ENCODE measurements at regions not wholly inside any gene's neighbourhood (a gene's known extent, or its start where the extent isn't known, plus 50 kb on each side); places are given as distances from the start of the nearest gene placed in this dataset.

DNA sequence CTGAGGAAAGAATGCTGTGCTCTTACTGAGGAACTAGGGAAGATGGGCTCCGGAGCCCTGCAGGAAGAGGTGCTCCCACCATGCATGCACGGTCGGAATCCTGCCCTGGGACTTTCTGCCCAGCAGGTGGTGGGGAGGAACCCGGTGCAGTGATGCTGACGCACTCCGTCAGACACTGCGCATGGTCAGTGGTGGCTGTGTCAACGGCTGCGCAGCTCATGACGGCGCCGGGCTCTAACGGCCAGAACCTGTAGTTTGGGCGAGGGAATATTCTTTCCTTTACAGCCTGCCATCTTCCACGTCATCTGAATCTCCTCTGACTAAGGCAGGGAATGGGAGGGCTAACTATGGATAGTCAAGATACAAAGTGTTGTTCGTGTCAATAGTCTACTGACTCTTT lies 189.2 kb upstream of the MGMT start:
- CTCF ChIA-PET = no interaction called here
- Mint-ChIP-seq H3K4me1 (peaks cover 6% of the 10 kb centered on the region), H3K9me3 (ENCODE audit: low read depth) (no peaks in the 10 kb centered on the region), H3K27ac (no peak overlapping the region), H3K4me3 (no peak overlapping the region), H3K36me3 (no peaks in the 10 kb centered on the region), H3K27me3 (peaks cover 10% of the 10 kb centered on the region)
- ATAC-seq (no peak), DNase-seq (no peak)

DNA sequence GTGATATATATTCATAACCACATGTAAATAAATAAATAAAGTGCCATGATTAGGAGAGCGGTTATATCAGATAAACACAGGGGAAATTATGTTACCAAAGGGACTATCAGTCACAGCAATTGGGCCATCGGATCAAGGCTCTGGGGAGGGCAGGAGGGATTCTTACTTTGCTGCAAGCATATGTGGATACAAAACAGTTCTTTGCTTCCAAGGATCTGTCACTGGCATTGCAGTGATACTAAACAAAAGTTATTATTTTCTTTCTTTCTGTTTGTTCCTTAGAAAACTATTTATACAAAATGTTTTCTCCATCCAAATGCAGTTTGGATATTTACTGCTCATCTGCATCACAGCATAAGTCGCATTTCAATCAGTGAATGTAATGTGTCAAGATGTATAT lies 188.4 kb upstream of the MGMT start:
- no peak for DNase-seq
- H3K27me3 Mint-ChIP-seq = peaks cover 10% of the 10 kb centered on the region
- H3K4me3 Mint-ChIP-seq = no peak overlapping the region
- no peaks in the 10 kb centered on the region for H3K9me3 Mint-ChIP-seq (ENCODE audit: low read depth)
- no peak for ATAC-seq
- H3K4me1 Mint-ChIP-seq = peaks cover 6% of the 10 kb centered on the region
- no peak overlapping the region for H3K27ac Mint-ChIP-seq
- H3K36me3 Mint-ChIP-seq = no peaks in the 10 kb centered on the region
- CTCF ChIA-PET = no interaction called here

DNA sequence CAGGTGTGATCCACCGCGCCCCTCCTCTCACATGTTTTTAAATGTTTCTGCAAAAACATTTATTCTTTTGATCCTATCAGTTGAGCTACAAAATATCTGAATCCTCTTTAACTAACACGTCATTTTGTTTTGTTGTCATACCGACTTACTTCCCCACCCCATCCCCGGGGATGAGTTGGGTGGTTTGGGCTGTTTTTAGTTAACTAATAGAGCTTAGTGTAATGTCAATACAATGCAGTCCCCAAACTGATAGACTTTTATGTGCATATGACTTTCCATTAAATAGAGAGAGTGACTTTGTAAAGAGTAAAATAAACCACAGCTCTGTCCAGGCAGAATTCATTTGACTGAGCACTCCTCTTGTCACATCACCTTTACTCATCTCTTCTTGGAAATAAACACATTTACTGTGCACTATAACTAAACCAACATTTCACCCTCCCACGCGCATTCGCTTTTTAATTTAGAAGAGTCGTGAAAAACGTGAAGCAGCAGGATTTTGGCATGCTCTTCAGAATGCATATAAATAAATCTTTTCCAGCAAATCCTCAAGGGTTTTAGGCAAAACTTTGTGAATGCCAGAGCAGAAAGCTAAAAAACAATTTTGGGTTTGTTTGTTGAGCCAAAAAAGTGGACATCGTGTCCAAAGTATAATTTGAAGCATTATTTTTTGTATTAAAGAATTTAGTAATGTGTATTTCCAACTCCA lies 187.4 kb upstream of the MGMT start:
- peaks cover 10% of the 10 kb centered on the region for H3K27me3 Mint-ChIP-seq
- CTCF ChIA-PET = no interaction called here
- H3K27ac Mint-ChIP-seq = no peak overlapping the region
- ATAC-seq = no peak
- DNase-seq = no peak
- H3K4me1 Mint-ChIP-seq = peaks cover 6% of the 10 kb centered on the region
- no peak overlapping the region for H3K4me3 Mint-ChIP-seq
- H3K9me3 Mint-ChIP-seq (ENCODE audit: low read depth) = no peaks in the 10 kb centered on the region
- H3K36me3 Mint-ChIP-seq = no peaks in the 10 kb centered on the region

DNA sequence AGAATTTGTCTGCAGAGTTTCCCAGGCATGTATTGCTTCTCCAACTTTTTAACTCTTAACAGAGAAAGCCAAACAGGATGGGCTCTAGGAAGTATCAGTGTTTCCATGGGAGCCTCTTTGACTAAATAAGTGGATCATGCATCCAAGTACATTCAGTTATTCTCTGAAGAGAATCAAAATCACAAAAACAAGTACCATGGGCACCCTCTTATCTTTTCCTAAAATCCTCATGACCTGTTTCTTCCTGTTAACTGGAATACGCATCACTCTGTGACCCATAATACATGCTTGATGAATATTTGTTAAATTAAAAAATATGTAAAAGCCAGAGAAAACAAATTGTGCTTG lies 186.9 kb upstream of the MGMT start:
- CTCF ChIA-PET = no interaction called here

DNA sequence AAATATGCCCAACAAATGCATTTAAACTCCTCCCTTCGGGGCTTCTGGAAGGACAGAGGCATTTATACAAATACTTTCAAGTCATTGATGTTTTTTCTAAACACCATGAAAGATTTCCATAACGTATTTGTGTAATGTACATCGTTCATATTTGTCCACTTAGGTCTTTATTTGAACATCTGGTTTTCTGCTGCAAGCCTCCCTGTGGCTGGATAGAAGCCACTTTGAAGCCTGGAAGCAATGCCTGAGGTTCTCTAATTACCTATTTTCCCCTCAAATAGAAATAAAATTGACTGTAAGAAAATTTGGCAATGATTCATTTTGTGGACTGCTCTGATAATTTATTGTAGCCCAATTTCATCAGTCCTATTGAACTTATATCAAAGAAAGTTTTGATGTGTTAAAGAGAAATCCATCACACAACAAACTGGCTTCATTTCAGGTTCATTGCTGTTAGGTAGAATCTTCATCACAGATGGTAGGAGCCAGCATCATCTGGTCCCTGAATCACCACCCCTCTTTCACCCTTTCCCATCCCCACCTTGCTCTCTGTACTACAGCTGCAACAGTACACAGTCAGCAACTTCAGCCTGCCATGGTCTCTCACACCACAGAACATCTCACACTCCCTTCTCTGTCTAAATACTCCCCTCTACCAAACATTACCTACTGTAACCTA lies 186.0 kb upstream of the MGMT start:
- Mint-ChIP-seq H3K27ac (no peak overlapping the region), H3K4me3 (no peak overlapping the region), H3K9me3 (ENCODE audit: low read depth) (no peaks in the 10 kb centered on the region), H3K4me1 (peaks cover 2% of the 10 kb centered on the region), H3K36me3 (no peaks in the 10 kb centered on the region), H3K27me3 (peaks cover 10% of the 10 kb centered on the region)
- no peak for DNase-seq
- ATAC-seq = no peak
- CTCF ChIA-PET = no interaction called here

More for the DNA sequence above, 186.9 kb upstream of the MGMT start:
- DNase-seq = no peak
- no peak for ATAC-seq
- peaks cover 10% of the 10 kb centered on the region for H3K27me3 Mint-ChIP-seq
- H3K4me3 Mint-ChIP-seq = no peak overlapping the region
- H3K9me3 Mint-ChIP-seq (ENCODE audit: low read depth) = no peaks in the 10 kb centered on the region
- H3K36me3 Mint-ChIP-seq = no peaks in the 10 kb centered on the region
- no peak overlapping the region for H3K27ac Mint-ChIP-seq
- H3K4me1 Mint-ChIP-seq = peaks cover 6% of the 10 kb centered on the region

DNA sequence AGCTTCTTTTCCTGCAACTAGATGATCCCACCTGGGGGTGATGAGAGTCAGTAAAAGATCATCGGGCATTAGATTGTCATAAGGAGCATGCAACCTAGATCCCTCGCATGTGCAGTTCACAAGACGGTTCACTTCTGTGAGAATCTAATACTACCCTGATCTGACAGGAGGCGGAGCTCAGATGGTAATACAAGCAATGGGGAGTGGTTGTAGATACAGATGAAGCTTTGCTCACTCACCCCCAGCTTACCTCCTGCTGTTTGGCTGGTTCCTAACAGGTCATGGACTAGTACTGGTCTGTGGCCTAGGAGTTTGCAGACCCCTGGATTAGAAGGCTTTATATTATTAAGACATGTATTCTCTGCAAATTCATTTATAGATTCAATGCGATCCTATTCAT lies 181.6 kb upstream of the MGMT start:
- CTCF ChIA-PET = no interaction called here
- Mint-ChIP-seq H3K27ac (no peak overlapping the region), H3K9me3 (ENCODE audit: low read depth) (peaks cover 2% of the 10 kb centered on the region), H3K4me1 (no peaks in the 10 kb centered on the region), H3K4me3 (no peak overlapping the region), H3K27me3 (peaks cover 7% of the 10 kb centered on the region), H3K36me3 (no peaks in the 10 kb centered on the region)
- ATAC-seq (no peak), DNase-seq (no peak)

DNA sequence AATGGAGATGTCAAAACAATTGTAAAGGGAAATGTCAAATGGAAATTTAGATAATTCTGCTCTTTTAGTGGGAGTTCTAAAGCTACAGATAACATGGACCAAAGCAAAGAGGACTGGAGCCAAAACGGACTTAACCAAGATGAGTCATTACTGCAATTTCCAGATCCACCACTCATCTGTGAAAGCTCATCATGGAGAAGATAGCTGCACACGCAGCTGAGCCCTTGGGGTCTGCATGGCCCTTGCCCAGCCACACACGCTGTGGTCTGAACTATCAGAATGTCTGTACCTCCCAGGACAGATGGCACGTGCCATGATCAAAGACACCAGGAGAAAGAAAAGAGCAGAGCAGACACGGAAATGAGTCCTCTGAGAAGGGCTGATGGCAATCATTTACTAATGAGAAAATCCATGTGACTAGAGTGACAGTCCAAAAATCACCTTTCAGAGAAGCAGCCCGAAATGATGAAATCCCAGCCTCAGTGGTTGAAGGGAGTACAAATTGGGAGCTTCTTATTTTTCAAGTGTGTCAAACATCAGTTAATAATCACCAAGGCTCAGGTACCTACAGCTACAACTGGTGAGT lies 177.9 kb upstream of the MGMT start:
- CTCF ChIA-PET = interaction anchor here (1.0 kb wide), 1 partner anchor 39 kb away, joined by 3 read pairs; no protein-coding TSS in a partner anchor
- Mint-ChIP-seq H3K4me3 (no peak overlapping the region), H3K27ac (no peak overlapping the region), H3K4me1 (no peaks in the 10 kb centered on the region), H3K36me3 (no peaks in the 10 kb centered on the region), H3K27me3 (no peaks in the 10 kb centered on the region), H3K9me3 (ENCODE audit: low read depth) (peaks cover 2% of the 10 kb centered on the region)
- ATAC-seq (no peak), DNase-seq (no peak)

DNA sequence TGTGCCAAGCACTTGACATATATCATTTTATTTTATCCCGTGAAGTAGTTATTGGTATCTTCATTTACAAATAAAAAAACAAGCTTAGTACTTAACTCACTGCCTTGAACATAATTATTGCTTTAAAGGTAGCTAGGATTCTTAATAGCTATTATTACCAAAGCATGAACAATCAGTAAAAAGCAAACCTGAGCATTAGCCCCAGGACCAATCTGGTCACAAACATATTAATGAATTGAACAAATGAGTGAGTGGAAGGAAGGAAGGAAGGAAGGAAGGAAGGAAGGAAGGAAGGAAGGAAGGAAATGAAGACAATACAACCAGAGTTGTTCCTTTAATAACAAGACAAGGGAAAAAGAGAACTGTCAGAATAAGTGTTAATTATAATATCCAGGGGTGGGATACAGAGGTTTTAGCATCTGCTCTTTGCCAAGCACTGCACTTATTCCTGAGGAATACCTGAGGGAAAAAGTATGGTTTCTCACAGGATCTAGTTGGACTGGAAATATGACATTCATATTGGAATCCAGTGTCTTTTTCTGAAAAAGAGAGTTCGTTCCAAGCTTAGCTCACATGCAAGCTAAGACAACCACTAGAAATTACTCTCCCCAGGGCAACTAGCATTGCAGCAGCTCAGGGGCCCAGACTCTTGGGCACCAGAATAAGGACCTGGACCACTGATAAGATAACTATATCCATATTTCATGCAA lies 172.9 kb upstream of the MGMT start:
- DNase-seq = no peak
- no peaks in the 10 kb centered on the region for H3K27me3 Mint-ChIP-seq
- H3K27ac Mint-ChIP-seq = no peak overlapping the region
- H3K4me1 Mint-ChIP-seq = no peaks in the 10 kb centered on the region
- no peak for ATAC-seq
- H3K9me3 Mint-ChIP-seq (ENCODE audit: low read depth) = no peaks in the 10 kb centered on the region
- CTCF ChIA-PET = no interaction called here
- no peak overlapping the region for H3K4me3 Mint-ChIP-seq
- H3K36me3 Mint-ChIP-seq = no peaks in the 10 kb centered on the region

DNA sequence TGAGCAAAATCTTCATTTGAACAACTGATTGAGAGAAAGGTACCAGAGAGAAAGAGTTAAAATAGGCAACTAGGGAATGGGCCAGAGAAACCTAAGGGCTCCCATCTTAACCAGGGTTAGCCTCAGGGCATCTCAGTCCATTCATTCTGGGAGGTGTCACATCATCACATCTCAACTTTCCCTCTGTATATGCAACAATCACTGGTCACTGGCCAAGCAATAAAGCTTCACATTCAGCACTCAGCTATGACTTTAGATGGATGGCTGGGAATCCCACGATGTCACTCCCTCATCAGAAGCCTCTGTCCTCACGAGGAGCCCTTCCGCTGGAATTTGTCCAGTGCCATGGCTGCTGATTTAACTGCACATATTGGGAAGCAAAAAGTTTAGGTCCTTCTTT lies 172.1 kb upstream of the MGMT start:
- Mint-ChIP-seq H3K27me3 (no peaks in the 10 kb centered on the region), H3K4me3 (no peak overlapping the region), H3K27ac (no peak overlapping the region), H3K36me3 (no peaks in the 10 kb centered on the region), H3K4me1 (no peaks in the 10 kb centered on the region), H3K9me3 (ENCODE audit: low read depth) (no peaks in the 10 kb centered on the region)
- no peak for DNase-seq
- ATAC-seq = no peak
- CTCF ChIA-PET = no interaction called here

DNA sequence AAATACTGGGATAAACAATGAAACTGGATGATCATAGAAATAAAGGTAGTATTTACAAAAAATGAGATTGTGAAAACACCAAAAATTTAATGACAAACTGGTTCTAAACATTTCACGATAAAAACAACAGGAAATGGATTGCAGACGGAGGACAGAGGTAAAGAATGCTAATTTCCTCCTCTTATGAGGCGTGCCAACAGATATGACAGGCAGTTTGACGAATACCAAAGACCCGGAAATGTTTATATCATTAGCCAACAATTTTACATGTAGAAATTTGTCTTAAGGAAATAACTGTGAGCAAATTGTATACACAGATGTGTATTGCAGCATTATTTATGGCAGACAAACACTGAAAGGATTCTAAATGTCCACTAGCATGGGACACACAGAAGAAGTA lies 162.0 kb upstream of the MGMT start:
- CTCF ChIA-PET = no interaction called here
- Mint-ChIP-seq H3K9me3 (ENCODE audit: low read depth) (no peaks in the 10 kb centered on the region), H3K36me3 (no peaks in the 10 kb centered on the region)

DNA sequence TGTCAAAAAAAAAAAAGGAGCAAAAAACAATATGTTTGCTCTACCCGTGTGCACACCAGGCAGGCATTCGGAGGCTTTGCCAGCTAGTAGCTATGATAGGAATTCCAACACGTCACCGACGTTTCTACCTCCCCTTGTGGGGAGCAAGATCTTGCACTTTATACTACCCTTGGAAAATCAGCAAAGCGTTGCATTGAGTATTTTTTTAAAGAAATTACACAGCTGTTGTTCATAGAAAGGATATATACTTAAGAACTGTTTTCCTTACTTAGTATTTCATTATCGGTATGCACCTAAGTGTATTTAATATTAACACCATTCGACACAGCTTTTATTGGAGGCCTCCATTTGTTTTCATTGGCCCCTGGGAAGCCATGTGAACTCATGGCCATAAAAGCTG lies 159.9 kb upstream of the MGMT start:
- Mint-ChIP-seq H3K27me3 (peaks cover 3% of the 10 kb centered on the region), H3K4me3 (no peak overlapping the region), H3K36me3 (no peaks in the 10 kb centered on the region), H3K4me1 (no peaks in the 10 kb centered on the region), H3K9me3 (ENCODE audit: low read depth) (no peaks in the 10 kb centered on the region), H3K27ac (no peak overlapping the region)
- CTCF ChIA-PET = interaction anchor here (1.6 kb wide), 1 partner anchor 26 kb away, joined by 4 read pairs; no protein-coding TSS in a partner anchor
- ATAC-seq = no peak
- no peak for DNase-seq

More for the DNA sequence above, 162.0 kb upstream of the MGMT start:
- Mint-ChIP-seq H3K27ac (no peak overlapping the region), H3K4me1 (no peaks in the 10 kb centered on the region), H3K4me3 (no peak overlapping the region), H3K27me3 (peaks cover 3% of the 10 kb centered on the region)
- ATAC-seq (no peak), DNase-seq (no peak)

DNA sequence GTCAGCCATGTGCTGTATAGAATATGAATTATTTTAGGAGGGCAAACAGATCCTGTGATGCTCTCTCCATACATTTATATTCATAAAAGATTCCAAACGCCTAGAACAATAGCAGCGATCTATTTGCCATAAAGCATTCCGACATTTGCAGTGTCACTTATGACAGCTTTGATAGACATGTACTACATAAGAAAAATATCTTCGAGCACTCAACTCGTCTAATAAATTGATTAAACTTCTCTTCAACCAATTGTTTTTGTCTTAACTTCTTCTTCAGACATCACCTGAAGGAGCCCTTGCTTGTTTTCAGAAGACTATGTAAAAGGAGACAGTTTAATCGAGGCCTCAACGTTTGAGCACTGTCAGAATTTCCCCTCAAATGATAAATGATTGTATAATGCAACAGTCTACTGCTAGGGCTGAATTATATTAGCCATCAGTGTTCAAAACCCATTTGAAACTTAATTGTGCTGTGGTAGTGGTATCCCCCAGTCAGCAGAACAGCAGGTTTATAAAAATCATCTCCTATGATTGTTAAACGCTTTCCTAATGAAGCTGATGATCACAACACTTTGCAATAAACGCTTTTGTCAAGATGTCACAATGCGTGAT lies 158.0 kb upstream of the MGMT start:
- H3K27me3 Mint-ChIP-seq = peaks cover 3% of the 10 kb centered on the region
- H3K9me3 Mint-ChIP-seq (ENCODE audit: low read depth) = no peaks in the 10 kb centered on the region
- CTCF ChIA-PET = no interaction called here
- no peak for ATAC-seq
- no peak overlapping the region for H3K27ac Mint-ChIP-seq
- H3K4me3 Mint-ChIP-seq = no peak overlapping the region
- H3K36me3 Mint-ChIP-seq = no peaks in the 10 kb centered on the region
- H3K4me1 Mint-ChIP-seq = no peaks in the 10 kb centered on the region
- DNase-seq = no peak

DNA sequence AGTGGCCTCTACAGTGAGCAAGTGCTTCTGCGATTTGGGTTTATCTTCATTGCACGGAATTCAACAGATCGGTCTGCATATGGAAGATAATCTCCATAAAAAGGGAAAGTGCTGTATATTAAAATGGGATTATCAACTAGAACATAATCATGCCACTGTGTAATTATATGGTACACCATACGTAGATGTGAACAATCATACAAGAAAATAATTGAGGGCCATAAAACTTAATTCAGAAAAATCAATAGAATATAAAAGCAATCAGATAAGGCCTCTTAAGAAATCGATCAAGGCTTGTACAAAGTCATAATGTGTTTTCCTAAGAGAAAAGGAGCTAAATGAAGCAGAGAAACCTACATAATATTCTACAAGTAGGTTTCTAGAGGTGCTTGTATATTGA lies 157.5 kb upstream of the MGMT start:
- DNase-seq (no peak), ATAC-seq (no peak)
- Mint-ChIP-seq H3K27me3 (peaks cover 3% of the 10 kb centered on the region), H3K27ac (no peak overlapping the region), H3K4me3 (no peak overlapping the region), H3K9me3 (ENCODE audit: low read depth) (no peaks in the 10 kb centered on the region), H3K36me3 (no peaks in the 10 kb centered on the region), H3K4me1 (no peaks in the 10 kb centered on the region)
- CTCF ChIA-PET = no interaction called here
